ENCODE measurements at regions not wholly inside any gene's neighbourhood (a gene's known extent, or its start where the extent isn't known, plus 50 kb on each side); places are given as distances from the start of the nearest gene placed in this dataset.

GRCh38 chr2:147197754-147198483 lies 646.9 kb upstream of the ACVR2A start:
- Mint-ChIP-seq H3K4me1 (no peaks in the 10 kb centered on the region), H3K9me3 (peaks cover 8% of the 10 kb centered on the region), H3K36me3 (no peaks in the 10 kb centered on the region)

GRCh38 chr2:147182260-147182659 lies 662.6 kb upstream of the ACVR2A start:
- H3K9me3 Mint-ChIP-seq = peaks cover 10% of the 10 kb centered on the region
- H3K27me3 Mint-ChIP-seq = peaks cover 2% of the 10 kb centered on the region
- H3K4me1 Mint-ChIP-seq = peaks cover 14% of the 10 kb centered on the region
- H3K4me3 Mint-ChIP-seq = no peak overlapping the region
- no peak overlapping the region for H3K27ac Mint-ChIP-seq
- H3K36me3 Mint-ChIP-seq = peaks cover 2% of the 10 kb centered on the region

More at GRCh38 chr2:147197754-147198483, 646.9 kb upstream of the ACVR2A start:
- no peak overlapping the region for H3K27ac Mint-ChIP-seq
- H3K4me3 Mint-ChIP-seq = no peak overlapping the region
- H3K27me3 Mint-ChIP-seq = peaks cover 3% of the 10 kb centered on the region

GRCh38 chr2:147181351-147182029 lies 663.3 kb upstream of the ACVR2A start:
- Mint-ChIP-seq H3K4me3 (no peak overlapping the region), H3K27me3 (peaks cover 2% of the 10 kb centered on the region), H3K9me3 (peaks cover 10% of the 10 kb centered on the region), H3K4me1 (peaks cover 14% of the 10 kb centered on the region), H3K27ac (no peak overlapping the region), H3K36me3 (peaks cover 2% of the 10 kb centered on the region)

- H3K27me3 Mint-ChIP-seq = no peaks in the 10 kb centered on the region
- peaks cover 5% of the 10 kb centered on the region for H3K9me3 Mint-ChIP-seq
- no peak overlapping the region for H3K27ac Mint-ChIP-seq
- H3K4me1 Mint-ChIP-seq = peaks cover 11% of the 10 kb centered on the region
- no peak overlapping the region for H3K4me3 Mint-ChIP-seq
- no peaks in the 10 kb centered on the region for H3K36me3 Mint-ChIP-seq
Observed at GRCh38 chr2:147177071-147177857, 667.6 kb upstream of the ACVR2A start.

- H3K27ac Mint-ChIP-seq = no peak overlapping the region
- H3K9me3 Mint-ChIP-seq = peaks cover 5% of the 10 kb centered on the region
- peaks cover 3% of the 10 kb centered on the region for H3K27me3 Mint-ChIP-seq
- no peaks in the 10 kb centered on the region for H3K4me1 Mint-ChIP-seq
- H3K4me3 Mint-ChIP-seq = no peak overlapping the region
- no peaks in the 10 kb centered on the region for H3K36me3 Mint-ChIP-seq
Observed at GRCh38 chr2:147174824-147175254, 670.0 kb upstream of the ACVR2A start.

- no peak overlapping the region for H3K27ac Mint-ChIP-seq
- H3K4me1 Mint-ChIP-seq = no peaks in the 10 kb centered on the region
- H3K27me3 Mint-ChIP-seq = peaks cover 3% of the 10 kb centered on the region
- no peaks in the 10 kb centered on the region for H3K36me3 Mint-ChIP-seq
- H3K9me3 Mint-ChIP-seq = peaks cover 3% of the 10 kb centered on the region
- no peak overlapping the region for H3K4me3 Mint-ChIP-seq
Observed at GRCh38 chr2:147173798-147174197, 671.0 kb upstream of the ACVR2A start.

- Mint-ChIP-seq H3K4me1 (no peaks in the 10 kb centered on the region), H3K36me3 (no peaks in the 10 kb centered on the region), H3K27ac (no peak overlapping the region), H3K27me3 (peaks cover 4% of the 10 kb centered on the region), H3K9me3 (no peaks in the 10 kb centered on the region), H3K4me3 (no peak overlapping the region)
Observed at GRCh38 chr2:147173189-147173581, 671.6 kb upstream of the ACVR2A start.

- H3K27ac Mint-ChIP-seq = no peak overlapping the region
- H3K36me3 Mint-ChIP-seq = no peaks in the 10 kb centered on the region
- no peaks in the 10 kb centered on the region for H3K9me3 Mint-ChIP-seq
- H3K27me3 Mint-ChIP-seq = peaks cover 4% of the 10 kb centered on the region
- no peak overlapping the region for H3K4me3 Mint-ChIP-seq
- H3K4me1 Mint-ChIP-seq = no peaks in the 10 kb centered on the region
Observed at GRCh38 chr2:147172493-147173188, 672.2 kb upstream of the ACVR2A start.

- H3K27me3 Mint-ChIP-seq = peaks cover 4% of the 10 kb centered on the region
- no peaks in the 10 kb centered on the region for H3K9me3 Mint-ChIP-seq
- H3K36me3 Mint-ChIP-seq = no peaks in the 10 kb centered on the region
- no peaks in the 10 kb centered on the region for H3K4me1 Mint-ChIP-seq
- H3K27ac Mint-ChIP-seq = no peak overlapping the region
- no peak overlapping the region for H3K4me3 Mint-ChIP-seq
Observed at GRCh38 chr2:147171941-147172340, 672.9 kb upstream of the ACVR2A start.

GRCh38 chr2:147170932-147171331 lies 673.9 kb upstream of the ACVR2A start:
- H3K4me3 Mint-ChIP-seq = no peak overlapping the region
- no peaks in the 10 kb centered on the region for H3K9me3 Mint-ChIP-seq
- H3K4me1 Mint-ChIP-seq = no peaks in the 10 kb centered on the region
- H3K27me3 Mint-ChIP-seq = peaks cover 4% of the 10 kb centered on the region
- no peaks in the 10 kb centered on the region for H3K36me3 Mint-ChIP-seq
- H3K27ac Mint-ChIP-seq = no peak overlapping the region

- no peaks in the 10 kb centered on the region for H3K9me3 Mint-ChIP-seq
- peaks cover 7% of the 10 kb centered on the region for H3K27me3 Mint-ChIP-seq
- H3K27ac Mint-ChIP-seq = no peak overlapping the region
Observed at GRCh38 chr2:147165697-147166382, 679.0 kb upstream of the ACVR2A start.

GRCh38 chr2:147164563-147164962 lies 680.3 kb upstream of the ACVR2A start:
- Mint-ChIP-seq H3K4me3 (no peak overlapping the region), H3K9me3 (no peaks in the 10 kb centered on the region), H3K4me1 (no peaks in the 10 kb centered on the region), H3K27ac (no peak overlapping the region), H3K27me3 (peaks cover 4% of the 10 kb centered on the region), H3K36me3 (no peaks in the 10 kb centered on the region)

More at GRCh38 chr2:147165697-147166382, 679.0 kb upstream of the ACVR2A start:
- H3K4me1 Mint-ChIP-seq = no peaks in the 10 kb centered on the region
- H3K4me3 Mint-ChIP-seq = no peak overlapping the region
- no peaks in the 10 kb centered on the region for H3K36me3 Mint-ChIP-seq

- H3K36me3 Mint-ChIP-seq = no peaks in the 10 kb centered on the region
- H3K9me3 Mint-ChIP-seq = no peaks in the 10 kb centered on the region
- no peak overlapping the region for H3K4me3 Mint-ChIP-seq
- no peak overlapping the region for H3K27ac Mint-ChIP-seq
- H3K27me3 Mint-ChIP-seq = peaks cover 3% of the 10 kb centered on the region
- H3K4me1 Mint-ChIP-seq = no peaks in the 10 kb centered on the region
Observed at GRCh38 chr2:147161746-147162145, 683.1 kb upstream of the ACVR2A start.

GRCh38 chr2:147156970-147157369 lies 687.9 kb upstream of the ACVR2A start:
- no peak overlapping the region for H3K4me3 Mint-ChIP-seq
- no peak overlapping the region for H3K27ac Mint-ChIP-seq
- H3K4me1 Mint-ChIP-seq = no peaks in the 10 kb centered on the region
- peaks cover 5% of the 10 kb centered on the region for H3K9me3 Mint-ChIP-seq
- no peaks in the 10 kb centered on the region for H3K27me3 Mint-ChIP-seq
- no peaks in the 10 kb centered on the region for H3K36me3 Mint-ChIP-seq

- peaks cover 5% of the 10 kb centered on the region for H3K9me3 Mint-ChIP-seq
- H3K4me1 Mint-ChIP-seq = no peaks in the 10 kb centered on the region
- H3K4me3 Mint-ChIP-seq = no peak overlapping the region
- no peaks in the 10 kb centered on the region for H3K27me3 Mint-ChIP-seq
- no peak overlapping the region for H3K27ac Mint-ChIP-seq
- no peaks in the 10 kb centered on the region for H3K36me3 Mint-ChIP-seq
Observed at GRCh38 chr2:147150241-147150635, 694.6 kb upstream of the ACVR2A start.

All from activated naive CD4-positive, alpha-beta T cell treated with anti-CD3 and anti-CD28 coated beads, Interleukin-2, amount 50 U/mL, for 24 hours (primary cell).